GM18858 (cell line): ENCODE measurements at regions not wholly inside any gene's neighbourhood (a gene's known extent, or its start where the extent isn't known, plus 50 kb on each side); places are given as distances from the start of the nearest gene placed in this dataset.

Experiments used
- ATAC-seq: cut with Tn5 transposase; IDR thresholded peaks from one replicate; pipeline ENCODE4 v1.9.1; 2021; ENCODE audit not compliant: unreplicated experiment

- no peak for ATAC-seq
Observed at GRCh38 chr20:61126369-61127195, 125.5 kb upstream of the CDH4 start.

GRCh38 chr20:61127311-61128039, 124.6 kb upstream of the CDH4 start:
- no peak for ATAC-seq

DNA sequence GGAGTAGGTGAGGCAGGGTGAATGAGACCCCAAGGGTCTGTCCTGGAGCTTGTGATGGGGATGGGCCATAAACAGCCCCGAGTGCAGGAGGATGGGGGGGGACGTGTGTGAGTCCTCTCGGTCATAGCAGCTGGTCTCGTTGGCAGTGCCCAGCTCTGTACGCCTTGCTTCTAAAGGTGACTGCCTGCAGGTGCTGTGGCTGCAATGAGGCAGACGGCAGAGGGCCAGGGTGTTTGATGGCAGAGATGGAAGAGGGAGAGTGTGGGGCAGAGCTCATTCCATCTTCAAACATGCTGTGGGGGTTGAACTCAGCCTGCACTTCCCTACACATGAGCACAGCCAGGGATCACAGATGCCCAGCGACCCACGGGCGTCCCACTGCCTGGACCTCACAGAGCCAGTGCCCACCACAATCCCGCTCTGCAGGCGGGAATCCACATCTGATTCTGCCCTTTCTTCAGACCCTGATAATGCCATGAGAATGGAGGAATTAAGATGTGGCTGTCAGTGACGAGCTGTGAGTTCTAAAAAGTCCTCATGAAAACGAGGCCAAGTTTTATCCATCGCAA, 123.3 kb upstream of the CDH4 start:
- ATAC-seq = no peak

DNA sequence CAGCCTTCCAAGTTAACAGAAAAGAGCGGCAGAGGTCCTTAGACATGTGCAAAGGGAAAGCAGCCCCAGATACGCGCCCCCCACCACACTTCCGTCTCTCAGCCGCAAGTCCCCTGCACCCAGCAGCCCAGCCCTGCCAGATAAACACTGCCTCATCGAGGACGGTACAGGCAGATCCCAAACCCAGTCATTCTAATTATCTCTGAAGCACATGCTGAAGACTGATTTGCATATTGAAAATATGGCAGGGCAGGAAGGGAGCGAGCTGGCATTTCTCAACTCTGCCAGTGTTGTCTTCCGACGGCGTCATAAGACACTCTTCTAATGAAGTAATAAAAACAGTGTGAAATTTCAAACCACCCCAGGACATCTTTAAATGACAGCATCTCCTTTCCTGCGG, 122.8 kb upstream of the CDH4 start:
- no peak for ATAC-seq

GRCh38 chr20:61130156-61130555, 121.9 kb upstream of the CDH4 start:
- ATAC-seq = no peak

GRCh38 chr20:61131944-61132343, 120.1 kb upstream of the CDH4 start:
- ATAC-seq = no peak

- ATAC-seq = no peak
Observed at GRCh38 chr20:61133611-61134010, 118.5 kb upstream of the CDH4 start.

DNA sequence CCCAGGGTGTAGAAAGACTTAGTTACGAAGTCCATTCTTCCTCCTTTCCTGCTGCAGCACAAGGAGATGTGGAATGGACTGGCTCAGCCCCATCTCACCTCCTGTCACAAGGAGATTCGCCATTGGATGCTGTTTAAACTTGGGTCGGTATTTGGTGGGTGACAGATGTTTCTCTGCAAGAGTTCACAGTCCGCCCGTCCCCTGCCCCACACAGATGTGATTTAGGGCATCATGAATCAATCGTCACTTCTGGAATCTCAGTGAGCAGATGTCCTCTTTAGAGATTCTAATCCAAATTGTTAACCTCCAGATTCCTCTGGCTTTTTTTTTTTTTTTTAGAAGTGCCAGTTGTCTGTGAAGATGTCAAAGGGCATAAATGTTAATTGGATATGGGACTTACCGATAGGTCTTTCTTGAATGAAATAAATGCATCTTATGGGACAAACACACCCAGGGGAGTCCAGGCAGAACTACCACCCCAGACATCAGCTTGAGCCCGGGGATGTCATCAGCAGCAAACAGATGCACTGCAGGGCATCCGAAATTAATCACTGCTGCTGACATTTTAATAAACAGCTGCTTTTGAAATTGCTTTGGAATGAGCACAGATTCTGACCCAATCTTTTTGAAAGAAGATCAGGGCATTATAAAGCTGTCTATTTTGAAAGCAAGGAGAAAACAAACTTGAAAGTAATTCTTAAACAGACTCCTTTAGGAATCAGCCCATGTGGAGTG, 117.6 kb upstream of the CDH4 start:
- no peak for ATAC-seq

DNA sequence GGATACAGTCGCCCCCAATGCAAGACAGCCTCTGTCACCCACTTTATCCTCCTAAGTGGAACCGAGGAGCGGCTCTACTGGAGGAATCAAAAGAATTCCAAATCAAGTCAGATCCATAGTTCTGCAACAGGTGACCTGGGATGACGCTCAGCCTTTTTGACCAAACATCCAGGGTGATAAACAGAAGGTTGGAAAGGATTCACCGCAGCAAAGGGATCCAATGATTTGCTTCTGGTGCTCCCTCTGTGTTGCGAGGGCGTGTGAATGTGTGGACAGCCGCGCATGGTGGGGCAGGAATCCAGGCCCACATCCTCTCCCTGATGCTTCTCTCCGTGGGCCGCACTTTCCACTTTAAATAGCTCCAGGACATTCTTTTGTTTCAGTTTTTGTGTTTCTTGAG, 116.8 kb upstream of the CDH4 start:
- no peak for ATAC-seq

- no peak for ATAC-seq
Observed at GRCh38 chr20:61135968-61136367, 116.1 kb upstream of the CDH4 start.

DNA sequence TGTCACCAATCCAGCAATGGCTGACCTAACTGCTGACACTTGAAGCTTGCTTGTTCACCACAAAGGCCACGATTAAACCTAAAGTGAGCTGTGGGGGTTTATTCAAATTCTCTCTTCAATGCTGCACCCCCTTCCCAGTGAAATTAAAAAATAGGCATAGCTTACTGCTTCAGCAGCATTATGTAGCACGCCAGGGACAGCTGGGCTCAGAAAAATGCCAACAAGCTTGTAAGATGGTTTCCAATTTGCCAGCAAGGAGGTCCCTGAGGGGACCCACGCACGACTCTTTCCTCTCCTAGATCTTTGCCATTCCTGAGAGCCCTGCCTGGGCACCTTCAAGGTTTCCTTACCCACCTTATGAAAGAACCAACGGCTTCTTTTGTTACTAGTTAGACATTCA, 113.5 kb upstream of the CDH4 start:
- no peak for ATAC-seq

DNA sequence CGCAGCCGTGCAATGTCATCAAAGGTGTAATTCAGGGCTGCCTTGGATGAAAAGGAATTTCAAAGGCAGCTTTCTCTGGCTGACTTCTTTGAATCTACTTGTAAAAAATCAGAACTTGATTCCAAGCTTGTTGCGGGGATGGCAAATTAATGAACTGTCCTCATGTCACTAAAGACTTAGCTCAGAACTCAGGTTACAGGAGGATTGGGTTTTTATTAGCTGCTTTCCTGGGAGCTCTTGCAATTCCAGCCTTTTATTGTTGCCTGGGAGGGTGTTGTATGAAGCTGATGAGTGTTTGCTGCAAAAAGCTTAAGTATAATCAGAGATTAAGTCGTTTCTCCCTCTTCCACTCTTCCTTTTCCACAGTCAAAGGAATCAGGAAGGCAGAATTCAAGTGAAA, 113.0 kb upstream of the CDH4 start:
- no peak for ATAC-seq

DNA sequence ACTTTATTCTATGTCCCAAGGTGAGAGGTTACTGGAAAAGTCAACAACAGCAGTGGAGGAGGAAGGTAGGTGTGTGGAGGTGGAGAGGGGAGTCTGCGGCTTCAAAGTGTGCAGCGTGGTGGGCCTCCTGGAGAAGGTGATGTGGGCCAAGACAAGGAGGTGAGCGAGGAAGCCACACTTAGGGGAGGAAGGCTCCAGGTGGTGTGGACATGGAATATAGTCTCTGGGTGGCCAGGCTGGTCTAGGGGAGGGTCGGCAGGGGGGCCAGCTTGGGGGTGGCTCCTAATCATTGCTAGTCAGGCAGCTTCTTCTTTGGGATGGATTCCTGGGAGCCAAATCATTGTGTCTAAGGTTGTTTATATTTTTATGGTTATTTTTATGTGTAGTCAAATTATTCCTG, 111.5 kb upstream of the CDH4 start:
- no peak for ATAC-seq

GRCh38 chr20:61146023-61146422, 106.0 kb upstream of the CDH4 start:
- no peak for ATAC-seq

- ATAC-seq = no peak
Observed at GRCh38 chr20:61149636-61150035, 102.4 kb upstream of the CDH4 start.

- ATAC-seq = no peak
Observed at GRCh38 chr20:61157301-61157700, 94.8 kb upstream of the CDH4 start.

DNA sequence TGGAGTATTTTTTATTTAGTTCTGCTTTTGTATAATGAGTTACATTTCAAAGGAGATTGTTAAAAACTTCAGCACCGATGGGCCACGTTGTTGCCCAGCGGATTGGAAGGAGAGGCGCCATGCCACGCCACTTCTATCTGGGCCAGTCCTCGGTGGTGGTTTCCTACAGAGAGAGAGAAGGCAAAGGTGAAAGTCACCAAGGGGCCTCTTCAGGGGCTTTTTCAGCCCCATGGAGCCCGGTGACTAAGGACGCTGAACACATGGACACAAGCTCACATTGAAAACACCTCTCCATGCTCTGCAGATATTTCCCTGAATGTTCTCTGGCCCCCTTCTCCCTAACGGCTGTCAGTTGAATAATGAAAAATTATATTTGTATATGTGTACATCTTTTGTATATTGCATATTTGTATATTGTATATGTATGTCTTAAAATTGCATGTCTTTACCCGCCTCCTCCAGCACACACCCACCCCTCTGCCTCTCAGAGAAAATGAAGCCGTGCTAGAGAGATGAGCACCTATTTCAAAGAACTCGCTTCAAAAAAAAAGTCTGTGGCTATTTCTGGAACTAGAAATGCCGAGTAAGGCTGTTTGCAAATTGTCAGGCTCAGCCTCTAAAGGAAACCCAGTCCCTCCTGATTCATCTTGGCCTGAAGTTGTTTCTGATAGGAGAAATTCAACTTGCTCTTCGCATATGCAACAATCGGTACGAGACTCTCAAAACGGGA, 91.9 kb upstream of the CDH4 start:
- ATAC-seq = no peak

DNA sequence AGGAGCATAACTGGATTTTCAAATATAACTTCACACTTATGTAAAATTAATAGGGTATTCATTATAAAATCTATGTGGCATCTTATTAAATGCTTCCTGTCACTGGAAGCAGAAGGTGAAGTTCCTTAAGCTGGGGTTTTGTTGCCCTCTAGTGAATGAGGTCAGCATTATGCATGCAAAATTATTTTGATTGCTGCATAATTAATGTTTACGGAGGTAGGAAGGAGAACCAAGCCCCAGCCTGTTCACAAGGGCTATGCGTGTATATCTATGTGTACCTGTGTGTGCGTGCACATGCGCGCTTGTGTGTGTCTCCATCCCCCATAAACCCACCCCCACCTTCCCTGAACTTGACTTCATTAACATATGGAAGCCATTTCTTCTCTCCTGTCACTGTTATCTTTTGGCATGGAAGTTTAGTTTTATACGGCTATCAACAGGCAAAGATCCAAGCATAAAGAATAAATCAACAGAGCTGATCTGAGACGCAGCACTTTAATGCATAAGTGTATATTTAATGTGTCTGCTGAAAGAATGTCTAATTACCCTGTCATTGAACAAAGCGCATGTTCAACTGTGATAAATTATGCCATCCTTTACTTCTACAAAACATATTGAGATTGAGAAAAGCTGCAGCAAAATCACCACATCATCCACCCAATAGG, 90.2 kb upstream of the CDH4 start:
- no peak for ATAC-seq

- no peak for ATAC-seq
Observed at GRCh38 chr20:61162451-61162850, 89.6 kb upstream of the CDH4 start.

- ATAC-seq = no peak
Observed at GRCh38 chr20:61163031-61163430, 89.0 kb upstream of the CDH4 start.
